ENCODE measurements at regions not wholly inside any gene's neighbourhood (a gene's known extent, or its start where the extent isn't known, plus 50 kb on each side); places are given as distances from the start of the nearest gene placed in this dataset.

- ChIA-PET CTCF (interaction anchor here (1.4 kb wide), 1 partner anchor 13 kb away, joined by 3 read pairs; no protein-coding TSS in a partner anchor), POLR2A (no interaction called here)
- TF ChIP-seq, protein P1, sequence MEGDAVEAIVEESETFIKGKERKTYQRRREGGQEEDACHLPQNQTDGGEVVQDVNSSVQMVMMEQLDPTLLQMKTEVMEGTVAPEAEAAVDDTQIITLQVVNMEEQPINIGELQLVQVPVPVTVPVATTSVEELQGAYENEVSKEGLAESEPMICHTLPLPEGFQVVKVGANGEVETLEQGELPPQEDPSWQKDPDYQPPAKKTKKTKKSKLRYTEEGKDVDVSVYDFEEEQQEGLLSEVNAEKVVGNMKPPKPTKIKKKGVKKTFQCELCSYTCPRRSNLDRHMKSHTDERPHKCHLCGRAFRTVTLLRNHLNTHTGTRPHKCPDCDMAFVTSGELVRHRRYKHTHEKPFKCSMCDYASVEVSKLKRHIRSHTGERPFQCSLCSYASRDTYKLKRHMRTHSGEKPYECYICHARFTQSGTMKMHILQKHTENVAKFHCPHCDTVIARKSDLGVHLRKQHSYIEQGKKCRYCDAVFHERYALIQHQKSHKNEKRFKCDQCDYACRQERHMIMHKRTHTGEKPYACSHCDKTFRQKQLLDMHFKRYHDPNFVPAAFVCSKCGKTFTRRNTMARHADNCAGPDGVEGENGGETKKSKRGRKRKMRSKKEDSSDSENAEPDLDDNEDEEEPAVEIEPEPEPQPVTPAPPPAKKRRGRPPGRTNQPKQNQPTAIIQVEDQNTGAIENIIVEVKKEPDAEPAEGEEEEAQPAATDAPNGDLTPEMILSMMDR (IDR thresholded peaks at IDR 0.05; ENCODE audit: insufficient read depth, low read length, missing control alignments): no peak
- DNase-seq (ENCODE audit: low read depth, low spot score): no peak
- H3K4me3 ChIP-seq (ENCODE audit: low read depth, low read length): no peak overlapping the region
Measured at GRCh38 chr11:122265981-122266380, 150.0 kb upstream of the BLID start.

DNA sequence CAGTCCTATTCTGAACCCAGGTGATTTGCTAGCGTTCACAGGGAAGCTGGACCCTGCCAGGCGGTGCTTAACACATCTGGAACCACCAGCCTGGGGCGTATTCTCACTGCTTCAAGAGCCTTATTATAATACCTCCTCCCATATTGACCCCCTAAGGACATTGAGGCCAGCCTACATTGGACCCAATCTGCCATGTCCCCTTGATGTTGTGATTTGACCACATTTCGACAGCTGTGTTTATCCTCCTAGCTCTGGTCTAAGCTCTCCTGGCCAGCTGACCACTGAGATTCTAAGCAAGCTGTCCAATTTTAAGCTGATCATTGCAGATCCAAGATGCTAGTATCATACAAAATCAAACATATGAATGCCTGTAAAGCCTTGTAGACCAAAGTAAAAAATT lies 148.1 kb upstream of the BLID start:
- no peak for DNase-seq (ENCODE audit: low read depth, low spot score)
- ChIA-PET CTCF (no interaction called here), POLR2A (no interaction called here)
- TF ChIP-seq, protein P1 (IDR thresholded peaks at IDR 0.05; ENCODE audit: insufficient read depth, low read length, missing control alignments): no peak
- H3K4me3 ChIP-seq (ENCODE audit: low read depth, low read length): no peak overlapping the region

DNA sequence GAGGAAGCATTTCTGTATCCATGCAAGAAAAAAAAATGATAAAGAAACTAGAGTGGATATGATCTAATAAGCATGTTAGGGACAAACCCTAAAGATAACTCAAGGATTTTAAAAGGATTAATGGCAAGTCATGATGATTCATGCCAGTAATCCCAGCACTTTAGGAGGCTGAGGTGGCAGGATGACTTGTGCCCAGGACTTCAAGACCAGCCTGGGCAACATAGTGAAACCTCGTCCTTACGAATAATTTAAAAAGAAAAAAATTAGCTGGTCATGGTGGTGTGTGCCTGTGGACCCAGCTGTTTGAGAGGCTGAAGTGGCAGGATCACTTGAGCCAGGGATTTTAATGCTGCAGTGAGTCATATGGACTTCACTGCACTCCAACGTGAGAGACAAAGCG lies 145.5 kb upstream of the BLID start:
- ChIA-PET CTCF (no interaction called here), POLR2A (no interaction called here)
- no peak overlapping the region for H3K4me3 ChIP-seq (ENCODE audit: low read depth, low read length)
- DNase-seq (ENCODE audit: low read depth, low spot score): no peak
- TF ChIP-seq, protein P1 (IDR thresholded peaks at IDR 0.05; ENCODE audit: insufficient read depth, low read length, missing control alignments): no peak

GRCh38 chr11:122259195-122259821 lies 143.3 kb upstream of the BLID start:
- TF ChIP-seq, protein P1 (IDR thresholded peaks at IDR 0.05; ENCODE audit: insufficient read depth, low read length, missing control alignments): no peak
- no peak overlapping the region for H3K4me3 ChIP-seq (ENCODE audit: low read depth, low read length)
- POLR2A ChIA-PET: no interaction called here
- DNase-seq (ENCODE audit: low read depth, low spot score): no peak
- CTCF ChIA-PET: interaction anchor here (0.8 kb wide), 1 partner anchor 12 kb away, joined by 3 read pairs; no protein-coding TSS in a partner anchor

- ChIA-PET CTCF (interaction anchor here (0.8 kb wide), 1 partner anchor 12 kb away, joined by 3 read pairs; no protein-coding TSS in a partner anchor), POLR2A (no interaction called here)
- TF ChIP-seq, protein P1 (IDR thresholded peaks at IDR 0.05; ENCODE audit: insufficient read depth, low read length, missing control alignments): no peak
- DNase-seq (ENCODE audit: low read depth, low spot score): no peak
- H3K4me3 ChIP-seq (ENCODE audit: low read depth, low read length): no peak overlapping the region
Measured at GRCh38 chr11:122258446-122259194, 142.6 kb upstream of the BLID start.

DNA sequence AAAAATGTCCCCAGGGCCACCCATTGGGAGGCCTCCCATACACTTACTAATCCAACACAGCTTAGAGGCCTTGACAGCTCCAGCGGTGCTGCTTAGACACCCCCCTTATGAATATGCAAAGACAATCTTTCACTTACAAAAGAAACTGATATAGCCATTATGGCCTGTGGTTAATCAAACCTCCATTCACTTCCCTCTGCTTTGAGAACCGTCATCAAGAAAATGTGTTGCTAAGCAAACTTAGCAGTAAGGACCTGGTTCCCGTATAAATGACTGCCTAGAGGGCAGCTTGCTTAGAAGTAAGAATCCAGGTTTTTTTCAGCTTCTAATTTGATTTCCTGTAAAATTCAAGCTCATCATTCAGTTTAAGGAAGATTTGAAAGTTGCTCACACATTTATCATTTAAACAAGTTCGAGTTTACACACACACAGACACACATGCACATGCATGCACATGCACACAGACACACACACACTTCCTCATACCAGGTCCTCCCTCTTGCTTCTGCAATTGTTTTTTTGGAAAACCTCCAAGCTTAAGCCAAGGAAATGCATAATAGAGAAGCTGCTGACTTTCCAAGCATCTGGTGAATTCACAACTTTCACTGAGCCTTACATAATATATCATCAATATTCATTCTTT lies 137.7 kb upstream of the BLID start:
- ChIA-PET CTCF (interaction anchor here (1.0 to 1.4 kb wide), 3 partner anchors 12 to 252 kb away, joined by 3 read pairs; no protein-coding TSS in a partner anchor), POLR2A (no interaction called here)
- no peak for DNase-seq (ENCODE audit: low read depth, low spot score)
- no peak overlapping the region for H3K4me3 ChIP-seq (ENCODE audit: low read depth, low read length)
- TF ChIP-seq, protein P1 (IDR thresholded peaks at IDR 0.05; ENCODE audit: insufficient read depth, low read length, missing control alignments): no peak

All from AG04449 (cell line).